ENCODE measurements at regions not wholly inside any gene's neighbourhood (a gene's known extent, or its start where the extent isn't known, plus 50 kb on each side); places are given as distances from the start of the nearest gene placed in this dataset.

GRCh38 chr6:134864558-134864957 lies 85.3 kb downstream of the ALDH8A1 start:
- H3K9me3 ChIP-seq (replicated peaks; ENCODE audit: control insufficient read depth, insufficient read depth, low read length), result no peaks in the 10 kb centered on the region
- dilution Hi-C loops (cut with MboI; ENCODE audit: extremely low pct_ligation_motif_present, low sequenced_read_pairs), result no loop called here
- ChIA-PET POLR2A (no interaction called here), CTCF (interaction anchor here (1.7 to 1.9 kb wide), 2 partner anchors 18 to 76 kb away, joined by 5 to 9 read pairs; no protein-coding TSS in a partner anchor)
- H3K9ac ChIP-seq (replicated peaks; ENCODE audit: extremely low read depth, insufficient read depth, low read length), result no peak overlapping the region
- H2AFZ ChIP-seq (ENCODE audit: low read depth, low read length), result no peak overlapping the region
- H3K4me1 ChIP-seq (ENCODE audit: control insufficient read depth, extremely low read depth, insufficient read depth, low read length), result no peaks in the 10 kb centered on the region
- H3K9me1 ChIP-seq (replicated peaks; ENCODE audit: control insufficient read depth, extremely low read depth, insufficient read depth, low read length), result no peaks in the 10 kb centered on the region
- H3K36me3 ChIP-seq (ENCODE audit: control insufficient read depth in 2 of 2, extremely low read depth in 1 of 2, insufficient read depth in 2 of 2, low read length in 2 of 2), result no peaks in the 10 kb centered on the region
- FAIRE-seq (no peak), DNase-seq (ENCODE audit: low read depth, low spot score) (no peak)
- no peaks in the 10 kb centered on the region for H3K27me3 ChIP-seq (ENCODE audit: control insufficient read depth in 2 of 2, insufficient read depth in 2 of 2, low read length in 2 of 2)
- BruUV-seq (replicated peaks), result no TSS peak
- intact Hi-C loops (cut with micrococcal nuclease), result no loop called here
- H3K79me2 ChIP-seq (ENCODE audit: control insufficient read depth, insufficient read depth, low read length), result no peaks in the 10 kb centered on the region
- H3K4me3 ChIP-seq (replicated peaks in 1 of 3; ENCODE audit: insufficient read depth in 1 of 3, low read depth in 1 of 3, low read length in 3 of 3), result no peak overlapping the region
- no peak overlapping the region for H3K4me2 ChIP-seq (ENCODE audit: insufficient read depth, low read length)
- TF ChIP-seq FOS (IDR thresholded peaks at IDR 0.05; ENCODE audit: borderline replicate concordance, insufficient read depth, low read length) (no peak), POLR2AphosphoS5 (IDR thresholded peaks at IDR 0.05; ENCODE audit: insufficient read depth, low read depth, low read length) (no peak), JUN (IDR thresholded peaks at IDR 0.05; ENCODE audit: borderline replicate concordance, insufficient read depth, insufficient read length, low read depth) (no peak), GATA2 (IDR thresholded peaks at IDR 0.05; ENCODE audit: insufficient read depth, insufficient read length, low read depth, low read length) (no peak), POLR2A (IDR thresholded peaks at IDR 0.05; ENCODE audit: low read depth, low read length) (no peak)
- H3K27ac ChIP-seq (ENCODE audit: insufficient read depth, low read depth, low read length), result no peak overlapping the region
- no peaks in the 10 kb centered on the region for H4K20me1 ChIP-seq (replicated peaks; ENCODE audit: control insufficient read depth, extremely low read depth, insufficient read depth, low read length)

DNA sequence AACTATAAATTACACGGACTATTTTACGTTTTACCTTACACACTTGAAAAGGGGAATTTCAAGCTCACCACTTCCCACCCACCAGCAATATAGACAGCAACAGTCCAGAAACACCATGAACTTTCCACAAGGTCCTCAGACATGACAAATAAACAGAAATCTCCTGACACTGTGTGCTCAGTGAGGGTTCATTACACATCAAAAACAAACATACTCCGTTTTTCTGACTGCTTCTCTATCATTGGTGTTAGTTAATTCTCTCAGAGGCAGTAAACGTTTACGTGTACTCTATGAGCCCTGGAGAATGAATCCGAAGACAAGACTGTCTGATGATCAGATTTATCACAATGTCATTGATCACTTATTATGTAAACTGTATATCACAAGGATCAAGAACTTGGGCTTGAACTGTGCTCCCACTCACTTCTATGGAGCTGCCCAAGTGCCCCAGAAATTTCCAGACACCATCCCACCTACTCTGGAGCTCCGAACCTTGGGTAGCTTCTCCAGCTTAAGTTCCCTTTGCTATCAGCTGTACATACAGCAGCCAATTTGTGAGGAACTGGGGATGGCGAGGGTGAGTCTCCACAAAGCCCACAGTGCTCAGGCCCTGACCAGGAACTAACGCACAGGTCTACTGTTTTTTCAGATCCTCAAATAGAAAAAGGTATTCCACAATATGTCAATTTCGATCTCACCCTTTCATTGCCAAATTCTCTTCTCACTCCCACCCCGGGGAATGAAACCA lies 86.0 kb downstream of the ALDH8A1 start:
- H3K27me3 ChIP-seq (ENCODE audit: control insufficient read depth in 2 of 2, insufficient read depth in 2 of 2, low read length in 2 of 2), result no peaks in the 10 kb centered on the region
- no peak for DNase-seq (ENCODE audit: low read depth, low spot score)
- no peak overlapping the region for H3K27ac ChIP-seq (ENCODE audit: insufficient read depth, low read depth, low read length)
- no peak overlapping the region for H3K4me3 ChIP-seq (replicated peaks in 1 of 3; ENCODE audit: insufficient read depth in 1 of 3, low read depth in 1 of 3, low read length in 3 of 3)
- H3K9me3 ChIP-seq (replicated peaks; ENCODE audit: control insufficient read depth, insufficient read depth, low read length), result no peaks in the 10 kb centered on the region
- no peaks in the 10 kb centered on the region for H3K36me3 ChIP-seq (ENCODE audit: control insufficient read depth in 2 of 2, extremely low read depth in 1 of 2, insufficient read depth in 2 of 2, low read length in 2 of 2)
- H4K20me1 ChIP-seq (replicated peaks; ENCODE audit: control insufficient read depth, extremely low read depth, insufficient read depth, low read length), result no peaks in the 10 kb centered on the region
- ChIA-PET CTCF (interaction anchor here (0.7 to 3.2 kb wide), 5 partner anchors 19 to 741 kb away, joined by 3 to 9 read pairs (median 5); no protein-coding TSS in a partner anchor), POLR2A (no interaction called here)
- intact Hi-C loops (cut with micrococcal nuclease) (no loop called here), dilution Hi-C loops (cut with MboI; ENCODE audit: extremely low pct_ligation_motif_present, low sequenced_read_pairs) (no loop called here)
- H2AFZ ChIP-seq (ENCODE audit: low read depth, low read length), result no peak overlapping the region
- H3K9me1 ChIP-seq (replicated peaks; ENCODE audit: control insufficient read depth, extremely low read depth, insufficient read depth, low read length), result no peaks in the 10 kb centered on the region
- TF ChIP-seq CTCF (IDR thresholded peaks at IDR 0.05; ENCODE audit: extremely low read depth in 1 of 2, insufficient read depth in 1 of 2, low read depth in 1 of 2, low read length in 2 of 2), result no peak
- no peak for TF ChIP-seq POLR2A (IDR thresholded peaks at IDR 0.05; ENCODE audit: low read depth, low read length)
- no peak for TF ChIP-seq POLR2AphosphoS5 (IDR thresholded peaks at IDR 0.05; ENCODE audit: insufficient read depth, low read depth, low read length)
- no peak for TF ChIP-seq MYC (IDR thresholded peaks at IDR 0.05; ENCODE audit: low read depth, low read length)
- no peak for TF ChIP-seq EZH2 (IDR thresholded peaks at IDR 0.05; ENCODE audit: borderline replicate concordance, low read depth, low read length, severe bottlenecking)
- TF ChIP-seq FOS (IDR thresholded peaks at IDR 0.05; ENCODE audit: borderline replicate concordance, insufficient read depth, low read length), result no peak
- no peak for TF ChIP-seq JUN (IDR thresholded peaks at IDR 0.05; ENCODE audit: borderline replicate concordance, insufficient read depth, insufficient read length, low read depth)
- no peak for TF ChIP-seq GATA2 (IDR thresholded peaks at IDR 0.05; ENCODE audit: insufficient read depth, insufficient read length, low read depth, low read length)
- TF ChIP-seq, protein P1, sequence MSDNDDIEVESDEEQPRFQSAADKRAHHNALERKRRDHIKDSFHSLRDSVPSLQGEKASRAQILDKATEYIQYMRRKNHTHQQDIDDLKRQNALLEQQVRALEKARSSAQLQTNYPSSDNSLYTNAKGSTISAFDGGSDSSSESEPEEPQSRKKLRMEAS (IDR thresholded peaks at IDR 0.05; ENCODE audit: insufficient read depth, insufficient read length), result no peak
- H3K9ac ChIP-seq (replicated peaks; ENCODE audit: extremely low read depth, insufficient read depth, low read length), result no peak overlapping the region
- BruUV-seq (replicated peaks), result no TSS peak
- no peaks in the 10 kb centered on the region for H3K79me2 ChIP-seq (ENCODE audit: control insufficient read depth, insufficient read depth, low read length)
- no peaks in the 10 kb centered on the region for H3K4me1 ChIP-seq (ENCODE audit: control insufficient read depth, extremely low read depth, insufficient read depth, low read length)
- no peak for FAIRE-seq
- H3K4me2 ChIP-seq (ENCODE audit: insufficient read depth, low read length), result no peak overlapping the region

Measured in endothelial cell of umbilical vein (primary cell).